IPS DF 6.9 (cell line): ENCODE measurements at regions not wholly inside any gene's neighbourhood (a gene's known extent, or its start where the extent isn't known, plus 50 kb on each side); places are given as distances from the start of the nearest gene placed in this dataset.

Source experiments
- DNase-seq: peaks from one replicate; pipeline ENCODE4 v3.0.0-alpha.2; 2013; ENCODE audit warnings: low read depth, low spot score
- H3K27ac ChIP-seq: one replicate; pipeline ENCODE4 v1.5.1; 2013; ENCODE audit warnings: low read length, control low read depth
- H3K27me3 ChIP-seq: 2 replicates; pipeline ENCODE4 v1.6.1; 2013; ENCODE audit warnings: mild to moderate bottlenecking, low read length; ENCODE audit not compliant: control insufficient read depth, insufficient read depth
- H3K36me3 ChIP-seq: 2 replicates; pipeline ENCODE4 v1.6.1; 2013; ENCODE audit warnings: low read length; ENCODE audit not compliant: control insufficient read depth, insufficient read depth
- H3K4me1 ChIP-seq: 2 replicates; pipeline ENCODE4 v1.6.1; 2013; ENCODE audit warnings: low read length; ENCODE audit not compliant: control insufficient read depth, insufficient read depth
- H3K4me3 ChIP-seq: 2 replicates; pipeline ENCODE4 v1.5.1; 2013; ENCODE audit warnings: mild to moderate bottlenecking, low read length
- H3K9me3 ChIP-seq: 2 replicates; pipeline ENCODE4 v1.6.1; 2013; ENCODE audit warnings: low read length, inconsistent platforms; ENCODE audit not compliant: control insufficient read depth, insufficient read depth
- WGBS: extraction: QIAGEN DNeasy Blood & Tissue Kit; methylation state at CpG from one replicate; pipeline ENCODE4 v1.1.7; 2013; ENCODE audit warnings: mixed read lengths, missing lambda C conversion rate; ENCODE audit not compliant: insufficient read length, insufficient coverage; 5-methylcytosine and 5-hydroxymethylcytosine counted together

- Histone ChIP-seq H3K4me1 (no peaks in the 10 kb centered on the region), H3K36me3 (no peaks in the 10 kb centered on the region), H3K27ac (no peak overlapping the region), H3K9me3 (no peaks in the 10 kb centered on the region), H3K4me3 (no peak overlapping the region), H3K27me3 (no peaks in the 10 kb centered on the region)
- no peak for DNase-seq
Measured at GRCh38 chr18:55018602-55019001, 59.3 kb upstream of the CCDC68 start.

DNA sequence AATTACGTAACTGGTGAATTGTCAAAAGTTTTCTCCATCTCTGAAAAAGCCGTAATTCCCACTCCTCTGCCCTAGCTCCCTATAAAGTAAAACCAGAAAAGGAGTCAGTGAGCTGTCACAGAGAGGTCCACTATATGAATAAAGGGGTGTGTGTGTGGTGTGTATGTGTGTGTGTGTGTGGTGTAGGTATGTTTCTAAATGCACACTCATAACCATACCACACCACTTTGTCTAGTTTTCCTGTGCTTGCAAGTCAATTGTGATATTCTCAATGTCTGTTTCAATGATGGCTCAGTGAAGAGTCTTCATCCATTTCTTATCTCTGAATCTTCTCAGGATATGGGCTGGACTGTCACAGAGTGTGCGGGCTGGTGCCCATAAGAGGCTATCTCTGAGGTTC, 54.8 kb upstream of the CCDC68 start:
- H3K4me3 ChIP-seq = no peak overlapping the region
- DNase-seq = no peak
- no peaks in the 10 kb centered on the region for H3K4me1 ChIP-seq
- H3K9me3 ChIP-seq = no peaks in the 10 kb centered on the region
- no peak overlapping the region for H3K27ac ChIP-seq
- H3K36me3 ChIP-seq = no peaks in the 10 kb centered on the region
- no peaks in the 10 kb centered on the region for H3K27me3 ChIP-seq
- WGBS = no CpG with 5 or more reads among the region's 3 CpGs

GRCh38 chr18:55013685-55014084, 54.4 kb upstream of the CCDC68 start:
- Histone ChIP-seq H3K4me3 (no peak overlapping the region), H3K9me3 (no peaks in the 10 kb centered on the region), H3K4me1 (no peaks in the 10 kb centered on the region), H3K27ac (no peak overlapping the region), H3K36me3 (no peaks in the 10 kb centered on the region), H3K27me3 (no peaks in the 10 kb centered on the region)
- DNase-seq = no peak

GRCh38 chr18:55013086-55013485, 53.8 kb upstream of the CCDC68 start:
- DNase-seq = no peak
- Histone ChIP-seq H3K27ac (no peak overlapping the region), H3K4me3 (no peak overlapping the region), H3K9me3 (no peaks in the 10 kb centered on the region), H3K4me1 (no peaks in the 10 kb centered on the region), H3K27me3 (no peaks in the 10 kb centered on the region), H3K36me3 (no peaks in the 10 kb centered on the region)
- no CpG with 5 or more reads among the region's 3 CpGs for WGBS

- no CpG with 5 or more reads among the region's 7 CpGs for WGBS
- H3K27me3 ChIP-seq = no peaks in the 10 kb centered on the region
- DNase-seq = no peak
- no peaks in the 10 kb centered on the region for H3K9me3 ChIP-seq
- H3K27ac ChIP-seq = no peak overlapping the region
- H3K4me3 ChIP-seq = no peak overlapping the region
- no peaks in the 10 kb centered on the region for H3K36me3 ChIP-seq
- no peaks in the 10 kb centered on the region for H3K4me1 ChIP-seq
Measured at GRCh38 chr18:55012008-55012407, 52.7 kb upstream of the CCDC68 start.
